OCI-LY7 (cell line): ENCODE measurements at regions not wholly inside any gene's neighbourhood (a gene's known extent, or its start where the extent isn't known, plus 50 kb on each side); places are given as distances from the start of the nearest gene placed in this dataset.

Experiments used
- EZH2phosphoT487 ChIP-seq: fragments of 200-600 bp; sonication (generic); IDR thresholded peaks from 2 replicates; pipeline ENCODE4 v1.6.1; 2018; ENCODE audit warnings: low read depth, borderline replicate concordance, mild to moderate bottlenecking, mixed run types, antibody characterized with exemption, low read length, moderate library complexity, mixed read lengths
- TF ChIP-seq, protein P1 (sequence below): fragments of 200-600 bp; sonication (generic); conservative IDR thresholded peaks from 2 replicates; pipeline ENCODE4 v1.5.1; 2014; ENCODE audit warnings: mild to moderate bottlenecking, antibody characterized with exemption, low read length, moderate library complexity, mixed read lengths

DNA sequence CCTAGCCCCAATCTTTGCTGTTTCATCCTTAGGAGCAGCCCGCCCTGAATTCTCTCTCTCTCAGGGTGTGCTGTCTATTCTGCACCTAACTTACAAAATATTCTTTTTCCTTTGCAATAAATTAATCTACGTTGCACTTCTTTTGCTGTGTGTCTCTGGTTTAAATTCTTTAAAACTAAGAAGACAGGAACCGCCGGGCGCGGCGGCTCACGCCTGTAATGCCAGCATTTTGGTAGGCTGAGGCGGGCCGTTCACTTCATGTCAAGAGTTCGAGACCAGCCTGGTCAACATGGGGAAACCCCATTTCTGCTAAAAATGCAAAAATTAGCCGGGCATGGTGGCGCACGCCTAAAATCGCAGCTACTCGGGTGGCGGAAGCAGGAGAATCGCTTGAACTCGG lies 148.5 kb upstream of the PRSS16 start:
- TF ChIP-seq, protein P1, sequence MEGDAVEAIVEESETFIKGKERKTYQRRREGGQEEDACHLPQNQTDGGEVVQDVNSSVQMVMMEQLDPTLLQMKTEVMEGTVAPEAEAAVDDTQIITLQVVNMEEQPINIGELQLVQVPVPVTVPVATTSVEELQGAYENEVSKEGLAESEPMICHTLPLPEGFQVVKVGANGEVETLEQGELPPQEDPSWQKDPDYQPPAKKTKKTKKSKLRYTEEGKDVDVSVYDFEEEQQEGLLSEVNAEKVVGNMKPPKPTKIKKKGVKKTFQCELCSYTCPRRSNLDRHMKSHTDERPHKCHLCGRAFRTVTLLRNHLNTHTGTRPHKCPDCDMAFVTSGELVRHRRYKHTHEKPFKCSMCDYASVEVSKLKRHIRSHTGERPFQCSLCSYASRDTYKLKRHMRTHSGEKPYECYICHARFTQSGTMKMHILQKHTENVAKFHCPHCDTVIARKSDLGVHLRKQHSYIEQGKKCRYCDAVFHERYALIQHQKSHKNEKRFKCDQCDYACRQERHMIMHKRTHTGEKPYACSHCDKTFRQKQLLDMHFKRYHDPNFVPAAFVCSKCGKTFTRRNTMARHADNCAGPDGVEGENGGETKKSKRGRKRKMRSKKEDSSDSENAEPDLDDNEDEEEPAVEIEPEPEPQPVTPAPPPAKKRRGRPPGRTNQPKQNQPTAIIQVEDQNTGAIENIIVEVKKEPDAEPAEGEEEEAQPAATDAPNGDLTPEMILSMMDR: no peak
- no peak for TF ChIP-seq EZH2phosphoT487
